Transverse colon (tissue), 4 donors: ENCODE measurements at regions not wholly inside any gene's neighbourhood (a gene's known extent, or its start where the extent isn't known, plus 50 kb on each side); places are given as distances from the start of the nearest gene placed in this dataset.

Source experiments
- EP300 ChIP-seq: sonication (generic); formaldehyde crosslinking; IDR thresholded peaks from one replicate; pipeline ENCODE4 v1.6.1; 2017; ENCODE audit warnings: antibody characterized with exemption, low read depth
- POLR2AphosphoS5 ChIP-seq, 3 donors: sonication (generic); formaldehyde crosslinking; IDR thresholded peaks; one replicate each; pipeline ENCODE4 v1.6.1; 2016; ENCODE audit warnings: antibody characterized with exemption in 3 of 3
- TF ChIP-seq, protein P1 (sequence below), 5 experiments: fragments of 200-600 bp in 3 of 5; fragments of 450-650 bp in 2 of 5; sonication (generic) in 3 of 5; IDR thresholded peaks; 1 replicate in 2 of 5; 2 replicates in 3 of 5; pipeline ENCODE4 v1.5.1; 2016 to 2017; ENCODE audit warnings: antibody characterized with exemption in 5 of 5, inconsistent platforms in 3 of 5, mild to moderate bottlenecking in 2 of 5, moderate library complexity in 1 of 5

DNA sequence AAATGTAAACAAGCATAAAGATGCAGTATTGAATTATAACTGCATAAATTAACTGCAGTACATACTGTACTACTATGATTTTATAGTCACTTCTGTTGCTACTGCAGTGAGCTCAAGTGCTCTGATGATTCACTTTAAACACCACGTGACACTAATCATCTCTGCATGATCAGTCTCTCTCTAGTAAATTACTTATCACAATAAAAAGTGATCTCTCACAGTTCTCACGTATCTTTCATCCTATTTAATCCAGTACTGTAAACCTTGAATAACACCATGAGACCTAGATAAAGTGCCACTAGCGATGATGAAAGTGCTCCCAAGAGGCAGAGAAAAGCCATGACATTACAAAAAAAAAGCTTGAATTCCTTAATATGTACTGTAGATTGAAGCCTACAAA lies 1242.0 kb downstream of the AMY1C start:
- TF ChIP-seq, protein P1, sequence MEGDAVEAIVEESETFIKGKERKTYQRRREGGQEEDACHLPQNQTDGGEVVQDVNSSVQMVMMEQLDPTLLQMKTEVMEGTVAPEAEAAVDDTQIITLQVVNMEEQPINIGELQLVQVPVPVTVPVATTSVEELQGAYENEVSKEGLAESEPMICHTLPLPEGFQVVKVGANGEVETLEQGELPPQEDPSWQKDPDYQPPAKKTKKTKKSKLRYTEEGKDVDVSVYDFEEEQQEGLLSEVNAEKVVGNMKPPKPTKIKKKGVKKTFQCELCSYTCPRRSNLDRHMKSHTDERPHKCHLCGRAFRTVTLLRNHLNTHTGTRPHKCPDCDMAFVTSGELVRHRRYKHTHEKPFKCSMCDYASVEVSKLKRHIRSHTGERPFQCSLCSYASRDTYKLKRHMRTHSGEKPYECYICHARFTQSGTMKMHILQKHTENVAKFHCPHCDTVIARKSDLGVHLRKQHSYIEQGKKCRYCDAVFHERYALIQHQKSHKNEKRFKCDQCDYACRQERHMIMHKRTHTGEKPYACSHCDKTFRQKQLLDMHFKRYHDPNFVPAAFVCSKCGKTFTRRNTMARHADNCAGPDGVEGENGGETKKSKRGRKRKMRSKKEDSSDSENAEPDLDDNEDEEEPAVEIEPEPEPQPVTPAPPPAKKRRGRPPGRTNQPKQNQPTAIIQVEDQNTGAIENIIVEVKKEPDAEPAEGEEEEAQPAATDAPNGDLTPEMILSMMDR (IDR thresholded peaks at IDR 0.05) = no peak
- TF ChIP-seq EP300 (no peak), POLR2AphosphoS5 (IDR thresholded peaks at IDR 0.05) (no peak)
